Type B pancreatic cell (in vitro differentiated cells): ENCODE measurements at regions not wholly inside any gene's neighbourhood (a gene's known extent, or its start where the extent isn't known, plus 50 kb on each side); places are given as distances from the start of the nearest gene placed in this dataset.

ENCODE experiments used
- DNase-seq: peaks from one replicate; pipeline ENCODE4 v3.0.0; 2021; ENCODE audit warnings: mixed read lengths; ENCODE audit not compliant: unreplicated experiment; ENCODE audit errors: extremely low spot score
- H3K27ac Mint-ChIP-seq: 2 replicates; pipeline ENCODE4 v1.8.0; 2021; ENCODE audit warnings: mild to moderate bottlenecking, mixed read lengths
- H3K27me3 Mint-ChIP-seq: 2 replicates; pipeline ENCODE4 v1.8.0; 2021; ENCODE audit warnings: mixed read lengths
- H3K36me3 Mint-ChIP-seq: 2 replicates; pipeline ENCODE4 v1.8.0; 2021; ENCODE audit warnings: mixed read lengths
- H3K4me1 Mint-ChIP-seq: one replicate; pipeline ENCODE4 v1.8.0; 2021; ENCODE audit warnings: mixed read lengths; ENCODE audit not compliant: unreplicated experiment
- H3K4me3 Mint-ChIP-seq: 2 replicates; pipeline ENCODE4 v1.8.0; 2021; ENCODE audit warnings: mild to moderate bottlenecking, mixed read lengths
- H3K9me3 Mint-ChIP-seq: 2 replicates; pipeline ENCODE4 v1.8.0; 2021; ENCODE audit warnings: mixed read lengths
- TF ChIP-seq, protein P1 (sequence below): fragments of 200-600 bp; sonication (generic); conservative IDR thresholded peaks from 2 replicates; pipeline ENCODE4 v1.5.0; 2021; ENCODE audit warnings: antibody characterized with exemption, mild to moderate bottlenecking

- TF ChIP-seq, protein P1, sequence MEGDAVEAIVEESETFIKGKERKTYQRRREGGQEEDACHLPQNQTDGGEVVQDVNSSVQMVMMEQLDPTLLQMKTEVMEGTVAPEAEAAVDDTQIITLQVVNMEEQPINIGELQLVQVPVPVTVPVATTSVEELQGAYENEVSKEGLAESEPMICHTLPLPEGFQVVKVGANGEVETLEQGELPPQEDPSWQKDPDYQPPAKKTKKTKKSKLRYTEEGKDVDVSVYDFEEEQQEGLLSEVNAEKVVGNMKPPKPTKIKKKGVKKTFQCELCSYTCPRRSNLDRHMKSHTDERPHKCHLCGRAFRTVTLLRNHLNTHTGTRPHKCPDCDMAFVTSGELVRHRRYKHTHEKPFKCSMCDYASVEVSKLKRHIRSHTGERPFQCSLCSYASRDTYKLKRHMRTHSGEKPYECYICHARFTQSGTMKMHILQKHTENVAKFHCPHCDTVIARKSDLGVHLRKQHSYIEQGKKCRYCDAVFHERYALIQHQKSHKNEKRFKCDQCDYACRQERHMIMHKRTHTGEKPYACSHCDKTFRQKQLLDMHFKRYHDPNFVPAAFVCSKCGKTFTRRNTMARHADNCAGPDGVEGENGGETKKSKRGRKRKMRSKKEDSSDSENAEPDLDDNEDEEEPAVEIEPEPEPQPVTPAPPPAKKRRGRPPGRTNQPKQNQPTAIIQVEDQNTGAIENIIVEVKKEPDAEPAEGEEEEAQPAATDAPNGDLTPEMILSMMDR: no peak
- DNase-seq: no peak
- Mint-ChIP-seq H3K27me3 (no peaks in the 10 kb centered on the region), H3K4me1 (no peaks in the 10 kb centered on the region), H3K27ac (no peak overlapping the region), H3K4me3 (no peak overlapping the region), H3K9me3 (peaks cover 12% of the 10 kb centered on the region), H3K36me3 (no peaks in the 10 kb centered on the region)
Observed at GRCh38 chr3:31452495-31453106, 80.1 kb upstream of the STT3B start.

- TF ChIP-seq, protein P1: no peak
- Mint-ChIP-seq H3K36me3 (no peaks in the 10 kb centered on the region), H3K4me3 (no peak overlapping the region), H3K9me3 (peaks cover 12% of the 10 kb centered on the region), H3K4me1 (no peaks in the 10 kb centered on the region), H3K27me3 (no peaks in the 10 kb centered on the region), H3K27ac (no peak overlapping the region)
- DNase-seq: no peak
Observed at GRCh38 chr3:31453430-31453829, 79.3 kb upstream of the STT3B start.

- Mint-ChIP-seq H3K27ac (no peak overlapping the region), H3K4me3 (no peak overlapping the region), H3K9me3 (peaks cover 8% of the 10 kb centered on the region), H3K27me3 (no peaks in the 10 kb centered on the region), H3K4me1 (no peaks in the 10 kb centered on the region), H3K36me3 (no peaks in the 10 kb centered on the region)
- no peak for DNase-seq
- TF ChIP-seq, protein P1: no peak
Observed at GRCh38 chr3:31455524-31455923, 77.2 kb upstream of the STT3B start.

- DNase-seq: no peak
- no peak overlapping the region for H3K27ac Mint-ChIP-seq
- peaks cover 14% of the 10 kb centered on the region for H3K9me3 Mint-ChIP-seq
- H3K27me3 Mint-ChIP-seq: no peaks in the 10 kb centered on the region
- H3K36me3 Mint-ChIP-seq: no peaks in the 10 kb centered on the region
- H3K4me3 Mint-ChIP-seq: no peak overlapping the region
- no peaks in the 10 kb centered on the region for H3K4me1 Mint-ChIP-seq
- TF ChIP-seq, protein P1: no peak
Observed at GRCh38 chr3:31456373-31456772, 76.4 kb upstream of the STT3B start.

DNA sequence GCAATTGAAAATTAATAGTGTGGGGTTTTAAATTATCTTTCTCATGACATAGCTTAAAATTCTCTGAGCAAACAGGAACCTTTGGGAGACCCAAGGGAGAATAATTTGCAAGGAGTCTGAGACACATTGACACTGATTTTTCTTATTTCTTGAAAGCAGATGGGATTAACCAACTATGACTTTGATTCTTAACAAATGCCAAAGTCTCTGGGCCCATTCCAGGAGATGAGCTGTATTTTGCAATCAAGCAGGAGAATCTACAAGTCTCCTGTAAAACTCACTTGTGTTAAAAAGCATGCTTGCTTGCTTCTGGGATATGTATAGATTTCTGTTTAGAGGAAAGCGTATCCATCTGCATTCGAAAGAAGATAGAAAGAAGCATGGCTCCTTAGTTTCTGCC lies 71.3 kb upstream of the STT3B start:
- Mint-ChIP-seq H3K27me3 (no peaks in the 10 kb centered on the region), H3K36me3 (no peaks in the 10 kb centered on the region), H3K9me3 (peaks cover 10% of the 10 kb centered on the region), H3K27ac (no peak overlapping the region), H3K4me3 (no peak overlapping the region), H3K4me1 (peaks cover 6% of the 10 kb centered on the region)
- TF ChIP-seq, protein P1: no peak
- no peak for DNase-seq
